H9 (cell line): ENCODE measurements at regions not wholly inside any gene's neighbourhood (a gene's known extent, or its start where the extent isn't known, plus 50 kb on each side); places are given as distances from the start of the nearest gene placed in this dataset.

Experiments
- DNase-seq: peaks from one replicate; pipeline ENCODE4 v3.0.0-alpha.2; 2017
- H2AFZ ChIP-seq: one replicate; pipeline ENCODE4 v1.6.1; 2013; ENCODE audit warnings: mild to moderate bottlenecking, low read length, control low read depth, moderate library complexity
- H2AK5ac ChIP-seq: 2 replicates; pipeline ENCODE4 v1.6.1; 2013; ENCODE audit warnings: low read length, control low read depth, mixed read lengths; ENCODE audit not compliant: insufficient read length
- H2BK120ac ChIP-seq: one replicate; pipeline ENCODE4 v1.6.1; 2013; ENCODE audit warnings: low read depth, mild to moderate bottlenecking, low read length, control low read depth, inconsistent platforms; ENCODE audit not compliant: poor library complexity, severe bottlenecking
- H2BK12ac ChIP-seq: 2 replicates; pipeline ENCODE4 v1.6.1; 2013; ENCODE audit warnings: low read length, control low read depth, mixed read lengths, low read depth; ENCODE audit not compliant: insufficient read length
- H2BK15ac ChIP-seq: 2 replicates; pipeline ENCODE4 v1.6.1; 2013; ENCODE audit warnings: low read depth, low read length, control low read depth
- H2BK20ac ChIP-seq: one replicate; pipeline ENCODE4 v1.6.1; 2013; ENCODE audit warnings: low read depth, mild to moderate bottlenecking, low read length, control low read depth, inconsistent platforms; ENCODE audit not compliant: poor library complexity, severe bottlenecking
- H2BK5ac ChIP-seq: 2 replicates; pipeline ENCODE4 v1.6.1; 2013; ENCODE audit warnings: low read length, control low read depth, mixed read lengths; ENCODE audit not compliant: insufficient read length
- H3K14ac ChIP-seq: 2 replicates; pipeline ENCODE4 v1.6.1; 2013; ENCODE audit warnings: low read length, control low read depth; ENCODE audit not compliant: insufficient read depth
- H3K18ac ChIP-seq: 2 replicates; pipeline ENCODE4 v1.6.1; 2013; ENCODE audit warnings: low read depth, mild to moderate bottlenecking, mixed read lengths, low read length, control low read depth; ENCODE audit not compliant: insufficient read length
- H3K23ac ChIP-seq: 2 replicates; pipeline ENCODE4 v1.6.1; 2013; ENCODE audit warnings: low read length, control low read depth, mixed read lengths, low read depth; ENCODE audit not compliant: insufficient read length
- H3K23me2 ChIP-seq: 2 replicates; pipeline ENCODE4 v1.6.1; 2013; ENCODE audit warnings: low read depth, mild to moderate bottlenecking, mixed read lengths, low read length, control low read depth; ENCODE audit not compliant: insufficient read length, poor library complexity, severe bottlenecking
- H3K27ac ChIP-seq: 2 replicates; pipeline ENCODE4 v1.5.1; 2013; ENCODE audit warnings: low read length, control low read depth, mixed read lengths, low read depth; ENCODE audit not compliant: insufficient read length
- H3K27me3 ChIP-seq: 2 replicates; pipeline ENCODE4 v1.6.1; 2013; ENCODE audit warnings: low read length, control low read depth, inconsistent platforms; ENCODE audit not compliant: insufficient read depth
- H3K4ac ChIP-seq: 2 replicates; pipeline ENCODE4 v1.6.1; 2013; ENCODE audit warnings: low read depth, mild to moderate bottlenecking, control low read depth, inconsistent platforms, low read length, moderate library complexity
- H3K4me1 ChIP-seq: 2 replicates; pipeline ENCODE4 v1.6.1; 2013; ENCODE audit warnings: low read length, control low read depth, inconsistent platforms; ENCODE audit not compliant: insufficient read depth
- H3K4me2 ChIP-seq: 2 replicates; pipeline ENCODE4 v1.6.1; 2013; ENCODE audit warnings: low read length, control low read depth, mixed read lengths; ENCODE audit not compliant: insufficient read length, insufficient read depth
- H3K56ac ChIP-seq: 2 replicates; pipeline ENCODE4 v1.6.1; 2013; ENCODE audit warnings: low read depth, mild to moderate bottlenecking, mixed read lengths, low read length, control low read depth; ENCODE audit not compliant: insufficient read length
- H3K79me1 ChIP-seq: 2 replicates; pipeline ENCODE4 v1.6.1; 2013; ENCODE audit warnings: low read depth, mild to moderate bottlenecking, moderate library complexity, low read length, control low read depth, inconsistent platforms; ENCODE audit not compliant: insufficient read depth, poor library complexity, severe bottlenecking
- H3K79me2 ChIP-seq: 2 replicates; pipeline ENCODE4 v1.6.1; 2013; ENCODE audit warnings: low read length, control low read depth, inconsistent platforms; ENCODE audit not compliant: insufficient read depth
- H3K9ac ChIP-seq: 2 replicates; pipeline ENCODE4 v1.6.1; 2013; ENCODE audit warnings: low read length, control low read depth, mixed read lengths; ENCODE audit not compliant: insufficient read length; ENCODE audit errors: extremely low read depth
- H3K9me3 ChIP-seq: one replicate; pipeline ENCODE4 v1.6.1; 2013; ENCODE audit warnings: low read depth, low read length, inconsistent platforms; ENCODE audit not compliant: control insufficient read depth
- H3T11ph ChIP-seq: one replicate; pipeline ENCODE4 v1.6.1; 2013; ENCODE audit warnings: mild to moderate bottlenecking, low read length, control low read depth, inconsistent platforms
- H4K20me1 ChIP-seq: one replicate; pipeline ENCODE4 v1.6.1; 2013; ENCODE audit not compliant: control insufficient read depth, insufficient read length, insufficient read depth
- H4K5ac ChIP-seq: 2 replicates; pipeline ENCODE4 v1.6.1; 2013; ENCODE audit warnings: low read depth, mild to moderate bottlenecking, mixed read lengths, low read length, control low read depth; ENCODE audit not compliant: insufficient read length
- H4K8ac ChIP-seq: replicated peaks from 2 replicates; pipeline ENCODE4 v1.6.1; 2013; ENCODE audit warnings: low read length, control low read depth, mixed read lengths, low read depth; ENCODE audit not compliant: insufficient read length
- H4K91ac ChIP-seq: 2 replicates; pipeline ENCODE4 v1.6.1; 2013; ENCODE audit warnings: low read depth, mild to moderate bottlenecking, moderate library complexity, mixed read lengths, low read length, control low read depth; ENCODE audit not compliant: insufficient read length
- H3K27ac Mint-ChIP-seq, 3 experiments: 2 replicates in 2 of 3; 3 replicates in 1 of 3; pipeline ENCODE4 v1.8.0; 2020 to 2021; ENCODE audit warnings: mixed read lengths in 3 of 3, mild to moderate bottlenecking in 1 of 3, moderate library complexity in 1 of 3
- H3K27me3 Mint-ChIP-seq: 2 replicates; pipeline ENCODE4 v1.8.0; 2021; ENCODE audit warnings: low read depth, mild to moderate bottlenecking, moderate library complexity, mixed read lengths
- H3K36me3 Mint-ChIP-seq, 3 experiments: 2 replicates in 2 of 3; 3 replicates in 1 of 3; pipeline ENCODE4 v1.8.0; 2020 to 2021; ENCODE audit warnings: low read depth in 3 of 3, mixed read lengths in 3 of 3; ENCODE audit not compliant: insufficient read depth in 1 of 3
- H3K4me1 Mint-ChIP-seq, 2 experiments: 2 replicates each; pipeline ENCODE4 v1.8.0; 2020; ENCODE audit warnings: mixed read lengths in 2 of 2
- H3K4me3 Mint-ChIP-seq, 2 experiments: 2 replicates in 1 of 2; 3 replicates in 1 of 2; pipeline ENCODE4 v1.8.0; 2020 to 2021; ENCODE audit warnings: mild to moderate bottlenecking in 2 of 2, mixed read lengths in 2 of 2, moderate library complexity in 1 of 2
- H3K9me3 Mint-ChIP-seq, 2 experiments: 2 replicates in 1 of 2; 3 replicates in 1 of 2; pipeline ENCODE4 v1.8.0; 2020; ENCODE audit warnings: mild to moderate bottlenecking in 2 of 2, mixed read lengths in 2 of 2, moderate library complexity in 1 of 2
- TF ChIP-seq, protein P1 (sequence below): fragments of 200-600 bp; sonication (generic); conservative IDR thresholded peaks from 3 replicates; pipeline ENCODE4 v1.8.0; 2021; ENCODE audit warnings: antibody characterized with exemption, mild to moderate bottlenecking

DNA sequence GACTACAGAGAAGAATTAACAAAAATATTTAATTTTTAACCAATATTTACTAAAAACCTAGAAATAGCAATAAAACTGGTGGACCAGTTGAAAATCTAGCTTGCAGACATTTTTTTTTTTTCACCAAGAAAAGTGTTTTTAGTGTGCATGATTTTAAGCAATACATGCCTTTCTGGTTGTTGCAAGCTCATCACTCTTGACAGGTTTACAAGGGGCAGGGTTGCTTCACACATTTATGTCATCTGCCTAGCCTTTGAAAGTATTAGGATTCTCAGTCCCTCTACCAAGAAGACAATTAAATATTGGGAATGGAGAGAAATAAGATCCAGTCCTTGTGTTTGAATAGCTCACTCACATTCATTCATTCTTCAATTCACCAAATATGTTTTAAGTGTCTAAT lies 53.8 kb upstream of the LYPLAL1 start:
- Histone ChIP-seq H4K8ac (no peak overlapping the region), H3K27ac (no peak overlapping the region)
- TF ChIP-seq, protein P1, sequence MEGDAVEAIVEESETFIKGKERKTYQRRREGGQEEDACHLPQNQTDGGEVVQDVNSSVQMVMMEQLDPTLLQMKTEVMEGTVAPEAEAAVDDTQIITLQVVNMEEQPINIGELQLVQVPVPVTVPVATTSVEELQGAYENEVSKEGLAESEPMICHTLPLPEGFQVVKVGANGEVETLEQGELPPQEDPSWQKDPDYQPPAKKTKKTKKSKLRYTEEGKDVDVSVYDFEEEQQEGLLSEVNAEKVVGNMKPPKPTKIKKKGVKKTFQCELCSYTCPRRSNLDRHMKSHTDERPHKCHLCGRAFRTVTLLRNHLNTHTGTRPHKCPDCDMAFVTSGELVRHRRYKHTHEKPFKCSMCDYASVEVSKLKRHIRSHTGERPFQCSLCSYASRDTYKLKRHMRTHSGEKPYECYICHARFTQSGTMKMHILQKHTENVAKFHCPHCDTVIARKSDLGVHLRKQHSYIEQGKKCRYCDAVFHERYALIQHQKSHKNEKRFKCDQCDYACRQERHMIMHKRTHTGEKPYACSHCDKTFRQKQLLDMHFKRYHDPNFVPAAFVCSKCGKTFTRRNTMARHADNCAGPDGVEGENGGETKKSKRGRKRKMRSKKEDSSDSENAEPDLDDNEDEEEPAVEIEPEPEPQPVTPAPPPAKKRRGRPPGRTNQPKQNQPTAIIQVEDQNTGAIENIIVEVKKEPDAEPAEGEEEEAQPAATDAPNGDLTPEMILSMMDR = no peak

More for the DNA sequence above, 53.8 kb upstream of the LYPLAL1 start:
- Histone ChIP-seq H2BK12ac (no peak overlapping the region), H3K79me1 (no peaks in the 10 kb centered on the region), H3K4ac (no peak overlapping the region), H3K23ac (no peak overlapping the region), H3K79me2 (no peaks in the 10 kb centered on the region), H3K4me2 (no peak overlapping the region), H3K27me3 (no peaks in the 10 kb centered on the region), H3K14ac (no peak overlapping the region), H3T11ph (no peak overlapping the region), H4K91ac (no peak overlapping the region), H3K18ac (no peak overlapping the region), H3K56ac (no peak overlapping the region), H4K20me1 (no peaks in the 10 kb centered on the region), H2BK120ac (no peak overlapping the region), H3K9me3 (no peaks in the 10 kb centered on the region), H3K9ac (no peak overlapping the region), H3K23me2 (no peaks in the 10 kb centered on the region), H2BK15ac (no peak overlapping the region), H2BK5ac (no peak overlapping the region), H4K5ac (no peak overlapping the region), H3K4me1 (no peaks in the 10 kb centered on the region), H2AK5ac (no peak overlapping the region), H2AFZ (no peak overlapping the region), H2BK20ac (no peak overlapping the region)
- no peak for DNase-seq
- Mint-ChIP-seq H3K36me3 (no peaks in the 10 kb centered on the region), H3K27me3 (no peaks in the 10 kb centered on the region), H3K4me3 (no peak overlapping the region), H3K27ac (no peak overlapping the region), H3K4me1 (peaks cover 3 to 6% of the 10 kb centered on the region in 2 experiments; a peak in 2 of 4 replicates), H3K9me3 (no peaks in the 10 kb centered on the region)
